GM18520 (cell line): ENCODE measurements at regions not wholly inside any gene's neighbourhood (a gene's known extent, or its start where the extent isn't known, plus 50 kb on each side); places are given as distances from the start of the nearest gene placed in this dataset.
"Not testable (repeated sequence)": the region's sequence is repeated elsewhere in the genome, so short reads cannot be mapped to it uniquely, and the experiment has no call there.

Experiments
- ATAC-seq: cut with Tn5 transposase; IDR thresholded peaks from one replicate; pipeline ENCODE4 v1.9.1; 2021; ENCODE audit not compliant: unreplicated experiment

- no peak for ATAC-seq
Measured at GRCh38 chr13:31605076-31605860, 134.1 kb upstream of the RXFP2 start.

- ATAC-seq = not testable (repeated sequence)
Measured at GRCh38 chr13:31607531-31607930, 131.8 kb upstream of the RXFP2 start.

- not testable (repeated sequence) for ATAC-seq
Measured at GRCh38 chr13:31608780-31609179, 130.5 kb upstream of the RXFP2 start.

GRCh38 chr13:31610270-31610998 is 128.9 kb upstream of the RXFP2 start:
- ATAC-seq = no peak

- no peak for ATAC-seq
Measured at GRCh38 chr13:31611214-31611613, 128.1 kb upstream of the RXFP2 start.

GRCh38 chr13:31614073-31614472 is 125.3 kb upstream of the RXFP2 start:
- ATAC-seq = no peak

- ATAC-seq = no peak
Measured at GRCh38 chr13:31614704-31615103, 124.6 kb upstream of the RXFP2 start.

- no peak for ATAC-seq
Measured at GRCh38 chr13:31625115-31625514, 114.2 kb upstream of the RXFP2 start.

GRCh38 chr13:31627097-31627845 is 112.1 kb upstream of the RXFP2 start:
- no peak for ATAC-seq

- no peak for ATAC-seq
Measured at GRCh38 chr13:31629085-31629780, 110.1 kb upstream of the RXFP2 start.

- no peak for ATAC-seq
Measured at GRCh38 chr13:31631071-31631470, 108.3 kb upstream of the RXFP2 start.

GRCh38 chr13:31631746-31632145 is 107.6 kb upstream of the RXFP2 start:
- ATAC-seq = no peak

- no peak for ATAC-seq
Measured at GRCh38 chr13:31638577-31638976, 100.7 kb upstream of the RXFP2 start.

GRCh38 chr13:31639443-31640163 is 99.7 kb upstream of the RXFP2 start:
- ATAC-seq = no peak

GRCh38 chr13:31649766-31650165 is 89.6 kb upstream of the RXFP2 start:
- no peak for ATAC-seq

- ATAC-seq = no peak
Measured at GRCh38 chr13:31653730-31654129, 85.6 kb upstream of the RXFP2 start.

GRCh38 chr13:31663880-31664585 is 75.3 kb upstream of the RXFP2 start:
- no peak for ATAC-seq

- ATAC-seq = no peak
Measured at GRCh38 chr13:31670831-31671617, 68.3 kb upstream of the RXFP2 start.

- ATAC-seq = no peak
Measured at GRCh38 chr13:31674051-31674450, 65.3 kb upstream of the RXFP2 start.
